Right cardiac atrium (tissue), 5 donors: ENCODE measurements at regions not wholly inside any gene's neighbourhood (a gene's known extent, or its start where the extent isn't known, plus 50 kb on each side); places are given as distances from the start of the nearest gene placed in this dataset.
"Not testable (repeated sequence)": the region's sequence is repeated elsewhere in the genome, so short reads cannot be mapped to it uniquely, and the experiment has no call there.

ENCODE experiments used
- ATAC-seq, 2 donors: fragments of 200-7000 bp; cut with Tn5 transposase; one replicate each; pipeline versions ENCODE4 v1.8.0 to v1.9.1; 2020; ENCODE audit warnings: moderate library complexity in 2 of 2, mild to moderate bottlenecking in 1 of 2
- DNase-seq, 3 donors: peaks; one replicate each; pipeline ENCODE4 v3.0.0-alpha.2; 2020
- H3K27ac ChIP-seq: one replicate; pipeline ENCODE4 v1.5.1; 2013; ENCODE audit warnings: mild to moderate bottlenecking, low read length, control low read depth, moderate library complexity
- H3K27me3 ChIP-seq: one replicate; pipeline ENCODE4 v1.6.1; 2013; ENCODE audit not compliant: control insufficient read depth, insufficient read depth
- H3K4me1 ChIP-seq: one replicate; pipeline ENCODE4 v1.6.1; 2013; ENCODE audit warnings: low read length; ENCODE audit not compliant: control insufficient read depth, insufficient read depth
- H3K4me3 ChIP-seq: one replicate; pipeline ENCODE4 v1.5.1; 2013; ENCODE audit warnings: low read length, control low read depth
- H3K9me3 ChIP-seq: one replicate; pipeline ENCODE4 v1.6.1; 2013; ENCODE audit warnings: low read length; ENCODE audit not compliant: control insufficient read depth
- WGBS: extraction: QIAGEN DNeasy Blood & Tissue Kit; methylation state at CpG from one replicate; pipeline ENCODE4 v1.1.7; 2013; 5-methylcytosine and 5-hydroxymethylcytosine counted together
- intact Hi-C, 4 donors: fragments of 100-400 bp; cut with DNase I; formaldehyde crosslinking; loops; one replicate each; pipeline versions ENCODE4 v1.11.0 to v1.14.0; 2022 to 2023
- donor health status: healthy with polysubstance abuse.
- donor health status: DM: no; HTN: yes; CAD: no.
- donor health status: DM: no; HTN: no; CAD: no.
- donor health status: DM: no; HTN: yes; CAD: no; lungs with severe emphysema.
- donor health status: DM: yes; HTN: yes; CAD: no.

- no peak for ATAC-seq
- no peaks in the 10 kb centered on the region for H3K9me3 ChIP-seq
- no peak for DNase-seq
- H3K27me3 ChIP-seq, result no peaks in the 10 kb centered on the region
- H3K4me3 ChIP-seq, result no peak overlapping the region
- 55% methylated on average over 3 of the region's 3 CpGs for WGBS
- H3K4me1 ChIP-seq, result peaks cover 2% of the 10 kb centered on the region
- no peak overlapping the region for H3K27ac ChIP-seq
- intact Hi-C loops, result no loop called here
Measured at GRCh38 chr7:79775911-79776310, 322.4 kb upstream of the MAGI2 start.

- Histone ChIP-seq H3K27ac (no peak overlapping the region), H3K9me3 (no peaks in the 10 kb centered on the region), H3K4me3 (no peak overlapping the region), H3K27me3 (no peaks in the 10 kb centered on the region), H3K4me1 (peaks cover 2% of the 10 kb centered on the region)
- intact Hi-C loops, result no loop called here
- no peak for ATAC-seq
- DNase-seq, result no peak
Measured at GRCh38 chr7:79774150-79774549, 320.7 kb upstream of the MAGI2 start.

GRCh38 chr7:79770970-79771369 lies 317.5 kb upstream of the MAGI2 start:
- DNase-seq (no peak), ATAC-seq (no peak)
- no peak overlapping the region for H3K4me3 ChIP-seq
- WGBS, result 92% methylated on average over 2 of the region's 2 CpGs
- H3K9me3 ChIP-seq, result no peaks in the 10 kb centered on the region
- H3K27me3 ChIP-seq, result no peaks in the 10 kb centered on the region
- intact Hi-C loops, result no loop called here
- no peak overlapping the region for H3K27ac ChIP-seq
- H3K4me1 ChIP-seq, result no peaks in the 10 kb centered on the region

GRCh38 chr7:79770063-79770462 lies 316.6 kb upstream of the MAGI2 start:
- no peak overlapping the region for H3K4me3 ChIP-seq
- 63% methylated on average over 2 of the region's 2 CpGs for WGBS
- no peaks in the 10 kb centered on the region for H3K9me3 ChIP-seq
- no peak overlapping the region for H3K27ac ChIP-seq
- no peaks in the 10 kb centered on the region for H3K27me3 ChIP-seq
- DNase-seq, result no peak
- intact Hi-C loops, result no loop called here
- ATAC-seq, result no peak
- no peaks in the 10 kb centered on the region for H3K4me1 ChIP-seq

GRCh38 chr7:79767876-79768560 lies 314.6 kb upstream of the MAGI2 start:
- intact Hi-C loops, H3K4me1 ChIP-seq, H3K27ac ChIP-seq, H3K4me3 ChIP-seq, H3K9me3 ChIP-seq, ATAC-seq, H3K27me3 ChIP-seq: not testable (repeated sequence)
- 88% methylated on average over 46 of the region's 46 CpGs for WGBS
- peak in 2 of 3 donors; percentile 34 to 43 for DNase-seq

- H3K4me1 ChIP-seq, intact Hi-C loops, H3K27me3 ChIP-seq, H3K4me3 ChIP-seq, DNase-seq, H3K9me3 ChIP-seq, H3K27ac ChIP-seq, ATAC-seq: not testable (repeated sequence)
- 85% methylated on average over 14 of the region's 14 CpGs for WGBS
Measured at GRCh38 chr7:79767192-79767591, 313.7 kb upstream of the MAGI2 start.

- no peak for DNase-seq
- intact Hi-C loops, result no loop called here
- ATAC-seq, result no peak
- no peak overlapping the region for H3K4me3 ChIP-seq
- 47% methylated on average over 2 of the region's 2 CpGs for WGBS
- no peaks in the 10 kb centered on the region for H3K27me3 ChIP-seq
- no peaks in the 10 kb centered on the region for H3K4me1 ChIP-seq
- H3K9me3 ChIP-seq, result no peaks in the 10 kb centered on the region
- H3K27ac ChIP-seq, result no peak overlapping the region
Measured at GRCh38 chr7:79761876-79762429, 308.5 kb upstream of the MAGI2 start.

- intact Hi-C loops, H3K27me3 ChIP-seq, H3K4me3 ChIP-seq, ATAC-seq, H3K27ac ChIP-seq, H3K9me3 ChIP-seq, DNase-seq, H3K4me1 ChIP-seq: not testable (repeated sequence)
- WGBS, result 86% methylated on average over 8 of the region's 8 CpGs
Measured at GRCh38 chr7:79750941-79751340, 297.5 kb upstream of the MAGI2 start.

- no peak for DNase-seq
- no peak overlapping the region for H3K4me3 ChIP-seq
- no peak for ATAC-seq
- H3K27ac ChIP-seq, result no peak overlapping the region
- intact Hi-C loops, result no loop called here
- H3K4me1 ChIP-seq, result no peaks in the 10 kb centered on the region
- H3K27me3 ChIP-seq, result no peaks in the 10 kb centered on the region
- H3K9me3 ChIP-seq, result no peaks in the 10 kb centered on the region
Measured at GRCh38 chr7:79749856-79750255, 296.4 kb upstream of the MAGI2 start.

GRCh38 chr7:79741684-79742083 lies 288.2 kb upstream of the MAGI2 start:
- WGBS, result 66% methylated on average over 3 of the region's 3 CpGs
- Histone ChIP-seq H3K9me3 (no peaks in the 10 kb centered on the region), H3K27me3 (no peaks in the 10 kb centered on the region), H3K4me3 (no peak overlapping the region), H3K27ac (no peak overlapping the region), H3K4me1 (no peaks in the 10 kb centered on the region)
- intact Hi-C loops, result loop anchor here in 1 of 4 donors (5.0 kb wide), 1 partner anchor 444 kb away; no protein-coding TSS in a partner anchor
- no peak for ATAC-seq
- DNase-seq, result no peak

GRCh38 chr7:79740076-79740475 lies 286.6 kb upstream of the MAGI2 start:
- WGBS, result 93% methylated on average over 22 of the region's 22 CpGs
- Histone ChIP-seq H3K4me3 (no peak overlapping the region), H3K27me3 (no peaks in the 10 kb centered on the region), H3K9me3 (no peaks in the 10 kb centered on the region), H3K27ac (no peak overlapping the region), H3K4me1 (no peaks in the 10 kb centered on the region)
- DNase-seq (no peak), ATAC-seq (no peak)
- intact Hi-C loops, result loop anchor here in 1 of 4 donors (5.0 kb wide), 1 partner anchor 443 kb away; no protein-coding TSS in a partner anchor
